Astrocyte of the spinal cord (primary cell): ENCODE measurements at regions not wholly inside any gene's neighbourhood (a gene's known extent, or its start where the extent isn't known, plus 50 kb on each side); places are given as distances from the start of the nearest gene placed in this dataset.

Experiments
- DNase-seq: peaks from one replicate; pipeline ENCODE4 v3.0.0; 2011; ENCODE audit warnings: low read depth, low spot score
- H3K4me3 ChIP-seq: 2 replicates; pipeline ENCODE4 v1.5.1; 2011; ENCODE audit warnings: low read depth, mild to moderate bottlenecking, low read length, moderate library complexity
- CTCF ChIP-seq: IDR thresholded peaks from 2 replicates; pipeline ENCODE4 v1.5.1; 2012; ENCODE audit warnings: low read depth, mild to moderate bottlenecking, low read length, inconsistent platforms
- in situ Hi-C: cut with HindIII; loops from 2 replicates; pipeline ENCODE4 v1.10.0; 2017; ENCODE audit warnings: low sequenced_read_pairs

- no peak for DNase-seq
- in situ Hi-C loops, result no loop called here
- H3K4me3 ChIP-seq, result no peak overlapping the region
- no peak for TF ChIP-seq CTCF
These were observed 1357.1 kb upstream of the CADM2 start for GRCh38 chr3:83601704-83602103.

GRCh38 chr3:83622526-83622925 lies 1336.3 kb upstream of the CADM2 start:
- TF ChIP-seq CTCF, result no peak
- in situ Hi-C loops, result no loop called here

GRCh38 chr3:83625261-83625660 lies 1333.5 kb upstream of the CADM2 start:
- DNase-seq, result no peak
- no peak for TF ChIP-seq CTCF
- in situ Hi-C loops, result no loop called here
- no peak overlapping the region for H3K4me3 ChIP-seq

More at GRCh38 chr3:83622526-83622925, 1336.3 kb upstream of the CADM2 start:
- no peak for DNase-seq
- H3K4me3 ChIP-seq, result no peak overlapping the region

GRCh38 chr3:83628471-83628870 lies 1330.3 kb upstream of the CADM2 start:
- in situ Hi-C loops, result no loop called here
- no peak for TF ChIP-seq CTCF
- no peak overlapping the region for H3K4me3 ChIP-seq
- no peak for DNase-seq

- no peak for DNase-seq
- in situ Hi-C loops, result no loop called here
- no peak overlapping the region for H3K4me3 ChIP-seq
- no peak for TF ChIP-seq CTCF
These were observed 1326.3 kb upstream of the CADM2 start for GRCh38 chr3:83632526-83632925.

- no peak for DNase-seq
- in situ Hi-C loops, result no loop called here
- no peak overlapping the region for H3K4me3 ChIP-seq
- no peak for TF ChIP-seq CTCF
These were observed 1325.0 kb upstream of the CADM2 start for GRCh38 chr3:83633758-83634157.

GRCh38 chr3:83649692-83650091 lies 1309.1 kb upstream of the CADM2 start:
- TF ChIP-seq CTCF, result no peak
- no peak overlapping the region for H3K4me3 ChIP-seq
- in situ Hi-C loops, result no loop called here
- no peak for DNase-seq
